Stimulated activated CD8-positive, alpha-beta memory T cell treated with anti-CD3 and anti-CD28 coated beads, Interleukin-7, amount 100 ng/mL, for 4 hours (primary cell): ENCODE measurements at regions not wholly inside any gene's neighbourhood (a gene's known extent, or its start where the extent isn't known, plus 50 kb on each side); places are given as distances from the start of the nearest gene placed in this dataset.
"Not testable (repeated sequence)": the region's sequence is repeated elsewhere in the genome, so short reads cannot be mapped to it uniquely, and the experiment has no call there.

ENCODE experiments used
- DNase-seq, 2 donors: peaks; one replicate each; pipeline ENCODE4 v3.0.0-alpha.2; 2020; ENCODE audit warnings: low read depth in 2 of 2

- no peak for DNase-seq
These were observed 273.1 kb upstream of the SLC14A2 start for GRCh38 chr18:45342166-45342565.

- no peak for DNase-seq
These were observed 272.6 kb upstream of the SLC14A2 start for GRCh38 chr18:45342653-45343052.

- DNase-seq: no peak
These were observed 271.9 kb upstream of the SLC14A2 start for GRCh38 chr18:45343365-45343764.

GRCh38 chr18:45344680-45345079 lies 270.6 kb upstream of the SLC14A2 start:
- DNase-seq: not testable (repeated sequence)

- DNase-seq: no peak
These were observed 266.3 kb upstream of the SLC14A2 start for GRCh38 chr18:45349019-45349418.

- DNase-seq: no peak
These were observed 265.8 kb upstream of the SLC14A2 start for GRCh38 chr18:45349467-45349866.

GRCh38 chr18:45350404-45351156 lies 264.7 kb upstream of the SLC14A2 start:
- no peak for DNase-seq

- no peak for DNase-seq
These were observed 262.4 kb upstream of the SLC14A2 start for GRCh38 chr18:45352874-45353273.

- DNase-seq: no peak
These were observed 261.7 kb upstream of the SLC14A2 start for GRCh38 chr18:45353530-45353929.

- no peak for DNase-seq
These were observed 259.2 kb upstream of the SLC14A2 start for GRCh38 chr18:45355944-45356520.

- no peak for DNase-seq
These were observed 257.4 kb upstream of the SLC14A2 start for GRCh38 chr18:45357686-45358470.

- DNase-seq: no peak
These were observed 255.8 kb upstream of the SLC14A2 start for GRCh38 chr18:45359275-45360009.

- no peak for DNase-seq
These were observed 254.0 kb upstream of the SLC14A2 start for GRCh38 chr18:45361125-45361851.

GRCh38 chr18:45363196-45363595 lies 252.1 kb upstream of the SLC14A2 start:
- DNase-seq: no peak

GRCh38 chr18:45365835-45366234 lies 249.4 kb upstream of the SLC14A2 start:
- no peak for DNase-seq

- no peak for DNase-seq
These were observed 244.8 kb upstream of the SLC14A2 start for GRCh38 chr18:45370255-45371010.

GRCh38 chr18:45373286-45373880 lies 241.9 kb upstream of the SLC14A2 start:
- DNase-seq: no peak

- no peak for DNase-seq
These were observed 241.0 kb upstream of the SLC14A2 start for GRCh38 chr18:45374236-45374635.

- no peak for DNase-seq
These were observed 240.2 kb upstream of the SLC14A2 start for GRCh38 chr18:45374878-45375630.

- DNase-seq: no peak
These were observed 239.1 kb upstream of the SLC14A2 start for GRCh38 chr18:45376193-45376592.
